ENCODE measurements at regions not wholly inside any gene's neighbourhood (a gene's known extent, or its start where the extent isn't known, plus 50 kb on each side); places are given as distances from the start of the nearest gene placed in this dataset.
"Not testable (repeated sequence)": the region's sequence is repeated elsewhere in the genome, so short reads cannot be mapped to it uniquely, and the experiment has no call there.

DNA sequence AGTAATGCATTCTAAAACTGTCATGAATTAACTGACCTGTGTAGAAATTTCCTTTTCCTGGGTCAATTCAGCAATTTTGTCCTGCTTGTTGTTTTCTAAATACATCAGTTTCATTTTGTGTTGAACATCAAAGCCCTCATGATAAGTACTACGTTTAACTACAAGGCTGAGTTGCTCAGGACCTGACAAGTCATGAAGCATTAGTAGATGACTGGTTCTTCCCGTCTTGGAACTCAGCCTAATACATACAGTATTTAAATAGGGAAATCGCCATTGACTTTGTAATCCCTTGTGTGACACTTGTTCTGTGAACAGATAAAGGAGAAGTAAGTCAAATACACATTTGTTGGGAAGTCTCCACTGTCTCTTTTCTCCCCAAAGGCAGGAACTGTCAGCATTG, 727.1 kb downstream of the TTLL7 start:
- not testable (repeated sequence) for TF ChIP-seq POLR2A (IDR thresholded peaks at IDR 0.05)
- TF ChIP-seq, protein P1, sequence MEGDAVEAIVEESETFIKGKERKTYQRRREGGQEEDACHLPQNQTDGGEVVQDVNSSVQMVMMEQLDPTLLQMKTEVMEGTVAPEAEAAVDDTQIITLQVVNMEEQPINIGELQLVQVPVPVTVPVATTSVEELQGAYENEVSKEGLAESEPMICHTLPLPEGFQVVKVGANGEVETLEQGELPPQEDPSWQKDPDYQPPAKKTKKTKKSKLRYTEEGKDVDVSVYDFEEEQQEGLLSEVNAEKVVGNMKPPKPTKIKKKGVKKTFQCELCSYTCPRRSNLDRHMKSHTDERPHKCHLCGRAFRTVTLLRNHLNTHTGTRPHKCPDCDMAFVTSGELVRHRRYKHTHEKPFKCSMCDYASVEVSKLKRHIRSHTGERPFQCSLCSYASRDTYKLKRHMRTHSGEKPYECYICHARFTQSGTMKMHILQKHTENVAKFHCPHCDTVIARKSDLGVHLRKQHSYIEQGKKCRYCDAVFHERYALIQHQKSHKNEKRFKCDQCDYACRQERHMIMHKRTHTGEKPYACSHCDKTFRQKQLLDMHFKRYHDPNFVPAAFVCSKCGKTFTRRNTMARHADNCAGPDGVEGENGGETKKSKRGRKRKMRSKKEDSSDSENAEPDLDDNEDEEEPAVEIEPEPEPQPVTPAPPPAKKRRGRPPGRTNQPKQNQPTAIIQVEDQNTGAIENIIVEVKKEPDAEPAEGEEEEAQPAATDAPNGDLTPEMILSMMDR (IDR thresholded peaks at IDR 0.05): not testable (repeated sequence)

All from adrenal gland (tissue), 5 donors.